K562 (cell line): ENCODE measurements at regions not wholly inside any gene's neighbourhood (a gene's known extent, or its start where the extent isn't known, plus 50 kb on each side); places are given as distances from the start of the nearest gene placed in this dataset.

Source experiments
- ATAC-seq: fragments of 200-7000 bp; cut with Tn5 transposase; 3 replicates; pipeline ENCODE4 v1.9.1; 2020; ENCODE audit warnings: moderate library complexity
- BruUV-seq: library from RNA; stranded (reverse); fragments of 400-500 nt; replicated peaks from 2 replicates; lab custom pipeline; 2021; lab: Mats Ljungman, UMichigan
- CTCF ChIA-PET: fragments of 300-600 bp; formaldehyde crosslinking; extraction: SDS; loops from one replicate; lab custom pipeline; 2021; ENCODE audit warnings: low intra/inter-chr PET ratio; lab: Yijun Ruan, JAX
- POLR2A ChIA-PET: fragments of 300-600, 350-650 bp; sonication (Branson Sonifier 250); formaldehyde crosslinking; extraction: SDS; loops from one replicate; lab custom pipeline; 2021; ENCODE audit warnings: antibody characterized with exemption, inconsistent platforms; lab: Yijun Ruan, JAX
- DNase-seq, 4 experiments: peaks; one replicate each; pipeline versions ENCODE4 v3.0.0 to v3.0.0-alpha.2; 2011 to 2018; ENCODE audit warnings: low spot score in 3 of 4, mixed read lengths in 3 of 4; ENCODE audit errors: extremely low read depth in 1 of 4
- FAIRE-seq: peaks from 2 replicates; lab custom pipeline; 2011; peaks lifted over from hg19 to GRCh38; lab: Jason Lieb, UNC
- H2AFZ ChIP-seq: 2 replicates; pipeline ENCODE4 v1.6.0; 2011; ENCODE audit warnings: low read depth, low read length, control low read depth, inconsistent platforms
- H3K27ac ChIP-seq: fragments of 200-600 bp; 3 replicates; pipeline ENCODE4 v1.8.0; 2011; ENCODE audit warnings: low read depth, mild to moderate bottlenecking, control low read depth, inconsistent platforms, low read length, moderate library complexity, mixed read lengths; ENCODE audit errors: extremely low read depth
- H3K27me3 ChIP-seq, 2 experiments: fragments of 300-600 bp in 1 of 2; 2 replicates in 1 of 2; 3 replicates in 1 of 2; pipeline versions ENCODE4 v1.6.0 to v1.8.0; 2011; ENCODE audit warnings: inconsistent platforms in 2 of 2, low read length in 2 of 2, mild to moderate bottlenecking in 1 of 2, mixed read lengths in 1 of 2, moderate library complexity in 1 of 2; ENCODE audit not compliant: control insufficient read depth in 2 of 2, insufficient read depth in 2 of 2
- H3K36me3 ChIP-seq: fragments of 300-600 bp; 3 replicates; pipeline ENCODE4 v1.8.0; 2011; ENCODE audit warnings: mild to moderate bottlenecking, low read length, inconsistent platforms; ENCODE audit not compliant: control insufficient read depth, insufficient read depth
- H3K4me1 ChIP-seq, 2 experiments: fragments of 200-600 bp in 1 of 2; replicated peaks in 1 of 2; 2 replicates in 1 of 2; 3 replicates in 1 of 2; pipeline versions ENCODE4 v1.5.1 to v1.8.0; 2011; ENCODE audit warnings: inconsistent platforms in 2 of 2, low read length in 2 of 2, mild to moderate bottlenecking in 1 of 2, mixed read lengths in 1 of 2, moderate library complexity in 1 of 2; ENCODE audit not compliant: control insufficient read depth in 2 of 2, insufficient read depth in 2 of 2
- H3K4me2 ChIP-seq: 2 replicates; pipeline ENCODE4 v1.6.1; 2011; ENCODE audit warnings: low read length, control low read depth, inconsistent platforms, mixed read lengths; ENCODE audit not compliant: insufficient read depth
- H3K4me3 ChIP-seq: fragments of 200-600 bp; sonication (generic), shearing (Covaris generic); 2 replicates; pipeline ENCODE4 v1.5.1; 2016; ENCODE audit warnings: control low read depth, inconsistent platforms
- H3K79me2 ChIP-seq: fragments of 200-600 bp; 3 replicates; pipeline ENCODE4 v1.8.0; 2011; ENCODE audit warnings: low read length, inconsistent platforms; ENCODE audit not compliant: control insufficient read depth, insufficient read depth
- H3K9ac ChIP-seq, 2 experiments: 2 replicates each; pipeline versions ENCODE4 v1.6.0 to v1.6.1; 2011; ENCODE audit warnings: low read depth in 2 of 2, low read length in 2 of 2, control low read depth in 1 of 2, inconsistent platforms in 1 of 2, mild to moderate bottlenecking in 1 of 2, mixed read lengths in 1 of 2; ENCODE audit not compliant: insufficient read depth in 1 of 2
- H3K9me1 ChIP-seq: one replicate; pipeline ENCODE4 v1.6.0; 2011; ENCODE audit warnings: inconsistent platforms, mild to moderate bottlenecking, low read length, moderate library complexity; ENCODE audit not compliant: control insufficient read depth, insufficient read depth
- H3K9me3 ChIP-seq: replicated peaks from 2 replicates; pipeline ENCODE4 v1.5.1; 2011; ENCODE audit warnings: low read depth, low read length, inconsistent platforms; ENCODE audit not compliant: control insufficient read depth, insufficient read depth
- H4K20me1 ChIP-seq: replicated peaks from 2 replicates; pipeline ENCODE4 v1.6.1; 2011; ENCODE audit warnings: low read length, inconsistent platforms, mixed read lengths; ENCODE audit not compliant: control insufficient read depth, insufficient read depth
- COPS2 ChIP-seq: fragments of 450-650 bp; conservative IDR thresholded peaks from 2 replicates; pipeline ENCODE4 v1.6.1; 2016; ENCODE audit warnings: mild to moderate bottlenecking, moderate library complexity
- FOXM1 ChIP-seq, 2 experiments: fragments of 450-650 bp in 1 of 2; sonication (generic) in 1 of 2; formaldehyde crosslinking in 1 of 2; IDR thresholded peaks; 2 replicates each; pipeline versions ENCODE4 v1.6.1 to v1.9.0; 2017 to 2022; ENCODE audit warnings: low read depth in 2 of 2, mild to moderate bottlenecking in 2 of 2, missing genetic modification reagents in 1 of 2, moderate library complexity in 1 of 2
- HMGN3 ChIP-seq: IDR thresholded peaks from 2 replicates; pipeline ENCODE4 v1.6.1; 2011; ENCODE audit warnings: borderline replicate concordance, low read depth, mild to moderate bottlenecking, mixed read lengths, low read length; ENCODE audit not compliant: insufficient read length; ENCODE audit errors: extremely low read depth
- HNRNPL ChIP-seq: fragments of 200-400 bp; formaldehyde crosslinking; IDR thresholded peaks from 2 replicates; pipeline ENCODE4 v1.6.1; 2017; ENCODE audit warnings: low read depth, mild to moderate bottlenecking, low read length
- PBX2 ChIP-seq, 2 experiments: IDR thresholded peaks in 1 of 2; conservative IDR thresholded peaks in 1 of 2; 2 replicates each; pipeline ENCODE4 v1.6.1; 2016; ENCODE audit warnings: low read depth in 2 of 2, mild to moderate bottlenecking in 1 of 2, missing compliant biosample characterization in 1 of 2, missing genetic modification characterization in 1 of 2, moderate library complexity in 1 of 2
- SAP30 ChIP-seq: fragments of 200-600 bp; sonication (generic); IDR thresholded peaks from 2 replicates; pipeline ENCODE4 v1.6.1; 2012; ENCODE audit warnings: borderline replicate concordance, low read depth, mild to moderate bottlenecking, moderate library complexity, low read length, control low read depth, inconsistent platforms; ENCODE audit not compliant: insufficient read depth, poor library complexity, severe bottlenecking
- UBTF ChIP-seq, 2 experiments: IDR thresholded peaks; 2 replicates each; pipeline ENCODE4 v1.6.1; 2012; ENCODE audit warnings: improper control_type of control experiment in 2 of 2, low read depth in 2 of 2, low read length in 2 of 2, borderline replicate concordance in 1 of 2
- WHSC1 ChIP-seq: IDR thresholded peaks from one replicate; pipeline ENCODE4 v1.6.1; 2012; ENCODE audit warnings: low read length, control low read depth, inconsistent platforms
- ZNF23 ChIP-seq: fragments of 250-450 bp; sonication (Bioruptor Pico); IDR thresholded peaks from 2 replicates; pipeline ENCODE4 v1.4.0; 2020; ENCODE audit warnings: mild to moderate bottlenecking
- ZNF778 ChIP-seq: fragments of 450-650 bp; formaldehyde crosslinking; IDR thresholded peaks from 2 replicates; pipeline ENCODE4 v1.4.0; 2020; ENCODE audit warnings: mild to moderate bottlenecking, moderate library complexity
- WGBS: fragments of 100-300 bp; shearing (Covaris generic); methylation state at CpG from one replicate; pipeline ENCODE4 v1.1.6; 2016; ENCODE audit warnings: low coverage, mixed read lengths; ENCODE audit not compliant: insufficient coverage; ENCODE audit errors: missing lambda C conversion rate; 5-methylcytosine and 5-hydroxymethylcytosine counted together
- in situ Hi-C: fragments of 300-500 bp; cut with MboI; formaldehyde crosslinking; loops from 4 replicates; pipeline ENCODE4 v1.15.0; 2018; ENCODE audit warnings: inconsistent platforms, mixed read lengths
- intact Hi-C: fragments of 100-400 bp; cut with micrococcal nuclease; formaldehyde crosslinking; loops from 2 replicates; pipeline ENCODE4 v1.14.2; 2022
- TF ChIP-seq, protein P1 (sequence below), 2 experiments: fragments of 450-650 bp; IDR thresholded peaks; 2 replicates each; pipeline ENCODE4 v1.6.1; 2016
- TF ChIP-seq, protein P2 (sequence below): sonication (generic); formaldehyde crosslinking; IDR thresholded peaks from 2 replicates; pipeline ENCODE4 v1.8.1; 2022; ENCODE audit warnings: missing genetic modification reagents

DNA sequence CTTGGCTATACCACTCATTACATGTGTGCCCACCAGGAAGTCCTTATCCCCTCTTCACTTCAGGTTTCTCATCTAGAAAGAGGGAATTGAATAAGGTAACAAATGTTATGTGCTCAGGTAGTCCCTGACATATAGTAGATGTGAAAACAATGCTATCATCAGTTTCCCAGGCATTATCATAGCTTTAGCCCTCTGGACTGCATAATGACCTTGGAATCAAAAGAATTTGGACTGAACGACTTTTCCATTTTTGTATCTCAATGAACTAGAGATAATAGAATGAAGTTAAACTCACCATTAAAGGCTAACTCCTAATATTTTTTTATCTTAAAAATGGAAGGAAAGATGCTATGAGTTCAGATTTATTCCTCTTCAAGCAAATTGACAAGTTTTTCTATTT is 304.1 kb upstream of the USP24 start:
- H3K9ac ChIP-seq: no peak overlapping the region
- in situ Hi-C loops: no loop called here
- no peaks in the 10 kb centered on the region for H3K79me2 ChIP-seq
- CTCF ChIA-PET: no interaction called here
- no peak overlapping the region for H3K4me2 ChIP-seq
- DNase-seq (no peak), ATAC-seq (no peak), FAIRE-seq (no peak)
- no TSS peak for BruUV-seq
- intact Hi-C loops: no loop called here
- H3K9me3 ChIP-seq: no peaks in the 10 kb centered on the region
- 0% methylated on average over 1 of the region's 1 CpG for WGBS
- no peak overlapping the region for H3K4me3 ChIP-seq
- no peaks in the 10 kb centered on the region for H3K36me3 ChIP-seq
- no peaks in the 10 kb centered on the region for H3K27me3 ChIP-seq
- H3K4me1 ChIP-seq: no peaks in the 10 kb centered on the region
- POLR2A ChIA-PET: interaction anchor here (1.9 kb wide), 1 partner anchor 8 kb away, joined by 5 read pairs; no protein-coding TSS in a partner anchor
- no peak overlapping the region for H3K27ac ChIP-seq
- H3K9me1 ChIP-seq: no peaks in the 10 kb centered on the region
- no peaks in the 10 kb centered on the region for H4K20me1 ChIP-seq
- no peak overlapping the region for H2AFZ ChIP-seq
- no peak for TF ChIP-seq HNRNPL
- no peak for TF ChIP-seq COPS2
- TF ChIP-seq, protein P1, sequence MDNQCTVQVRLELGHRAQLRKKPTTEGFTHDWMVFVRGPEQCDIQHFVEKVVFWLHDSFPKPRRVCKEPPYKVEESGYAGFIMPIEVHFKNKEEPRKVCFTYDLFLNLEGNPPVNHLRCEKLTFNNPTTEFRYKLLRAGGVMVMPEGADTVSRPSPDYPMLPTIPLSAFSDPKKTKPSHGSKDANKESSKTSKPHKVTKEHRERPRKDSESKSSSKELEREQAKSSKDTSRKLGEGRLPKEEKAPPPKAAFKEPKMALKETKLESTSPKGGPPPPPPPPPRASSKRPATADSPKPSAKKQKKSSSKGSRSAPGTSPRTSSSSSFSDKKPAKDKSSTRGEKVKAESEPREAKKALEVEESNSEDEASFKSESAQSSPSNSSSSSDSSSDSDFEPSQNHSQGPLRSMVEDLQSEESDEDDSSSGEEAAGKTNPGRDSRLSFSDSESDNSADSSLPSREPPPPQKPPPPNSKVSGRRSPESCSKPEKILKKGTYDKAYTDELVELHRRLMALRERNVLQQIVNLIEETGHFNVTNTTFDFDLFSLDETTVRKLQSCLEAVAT (IDR thresholded peaks at IDR 0.05): no peak
- TF ChIP-seq, protein P2, sequence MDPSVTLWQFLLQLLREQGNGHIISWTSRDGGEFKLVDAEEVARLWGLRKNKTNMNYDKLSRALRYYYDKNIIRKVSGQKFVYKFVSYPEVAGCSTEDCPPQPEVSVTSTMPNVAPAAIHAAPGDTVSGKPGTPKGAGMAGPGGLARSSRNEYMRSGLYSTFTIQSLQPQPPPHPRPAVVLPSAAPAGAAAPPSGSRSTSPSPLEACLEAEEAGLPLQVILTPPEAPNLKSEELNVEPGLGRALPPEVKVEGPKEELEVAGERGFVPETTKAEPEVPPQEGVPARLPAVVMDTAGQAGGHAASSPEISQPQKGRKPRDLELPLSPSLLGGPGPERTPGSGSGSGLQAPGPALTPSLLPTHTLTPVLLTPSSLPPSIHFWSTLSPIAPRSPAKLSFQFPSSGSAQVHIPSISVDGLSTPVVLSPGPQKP (CRISPR knock-in tag): no peak
- TF ChIP-seq FOXM1 (IDR thresholded peaks at IDR 0.05; ENCODE audit: low read depth): no peak
- TF ChIP-seq FOXM1 (CRISPR knock-in tag; IDR thresholded peaks at IDR 0.05; ENCODE audit: low read depth): no peak
- TF ChIP-seq UBTF (IDR thresholded peaks at IDR 0.05; ENCODE audit: borderline replicate concordance in 1 of 2, low read depth in 2 of 2, low read length in 2 of 2): no peak
- no peak for TF ChIP-seq PBX2 (CRISPR knock-in tag; IDR thresholded peaks at IDR 0.05; ENCODE audit: low read depth)
- TF ChIP-seq PBX2 (tag; conservative IDR thresholded peaks at IDR 0.05; ENCODE audit: low read depth): no peak
- no peak for TF ChIP-seq HMGN3
- TF ChIP-seq ZNF778 (CRISPR knock-in tag): no peak
- no peak for TF ChIP-seq ZNF23 (CRISPR knock-in tag)
- no peak for TF ChIP-seq SAP30
- no peak for TF ChIP-seq WHSC1
